GM23338 (cell line): ENCODE measurements at regions not wholly inside any gene's neighbourhood (a gene's known extent, or its start where the extent isn't known, plus 50 kb on each side); places are given as distances from the start of the nearest gene placed in this dataset.

Source experiments
- ATAC-seq: fragments of 200-7000 bp; cut with Tn5 transposase; 3 replicates; pipeline ENCODE4 v1.9.1; 2020
- DNase-seq: peaks from one replicate; pipeline ENCODE4 v3.0.0-alpha.2; 2015; ENCODE audit warnings: low spot score
- H2AFZ ChIP-seq: fragments of 200-600 bp; sonication (generic); 2 replicates; pipeline ENCODE4 v1.8.0; 2016; ENCODE audit warnings: antibody characterized with exemption, mild to moderate bottlenecking, moderate library complexity
- H3F3A ChIP-seq: fragments of 200-600 bp; sonication (generic); replicated peaks from 2 replicates; pipeline ENCODE4 v1.8.0; 2017; ENCODE audit warnings: antibody characterized with exemption, mixed run types, low read depth
- H3K27ac ChIP-seq: fragments of 200-600 bp; sonication (generic); 2 replicates; pipeline ENCODE4 v1.6.1; 2016; ENCODE audit warnings: low read depth
- H3K27me3 ChIP-seq: fragments of 200-600 bp; sonication (generic); 2 replicates; pipeline ENCODE4 v1.8.0; 2016; ENCODE audit warnings: mild to moderate bottlenecking, mixed run types, moderate library complexity; ENCODE audit not compliant: insufficient read depth
- H3K36me3 ChIP-seq: fragments of 200-600 bp; sonication (generic); 2 replicates; pipeline ENCODE4 v1.8.0; 2016; ENCODE audit warnings: mild to moderate bottlenecking; ENCODE audit not compliant: insufficient read depth
- H3K4me1 ChIP-seq: fragments of 200-600 bp; sonication (generic); 2 replicates; pipeline ENCODE4 v1.8.0; 2016; ENCODE audit warnings: mild to moderate bottlenecking, moderate library complexity; ENCODE audit not compliant: insufficient read depth
- H3K4me2 ChIP-seq: fragments of 200-600 bp; sonication (generic); 2 replicates; pipeline ENCODE4 v1.7.1; 2017; ENCODE audit warnings: mixed run types
- H3K4me3 ChIP-seq: fragments of 200-600 bp; sonication (generic); 2 replicates; pipeline ENCODE4 v1.6.1; 2016; ENCODE audit warnings: mixed run types
- H3K79me2 ChIP-seq: fragments of 200-600 bp; sonication (generic); replicated peaks from 2 replicates; pipeline ENCODE4 v1.8.0; 2017; ENCODE audit warnings: mild to moderate bottlenecking; ENCODE audit not compliant: insufficient read depth
- H3K9me2 ChIP-seq: fragments of 200-600 bp; sonication (generic); 2 replicates; pipeline ENCODE4 v1.8.0; 2017; ENCODE audit not compliant: insufficient read depth
- H4K20me1 ChIP-seq: fragments of 200-600 bp; sonication (generic); replicated peaks from 2 replicates; pipeline ENCODE4 v1.8.0; 2017; ENCODE audit warnings: mild to moderate bottlenecking; ENCODE audit not compliant: insufficient read depth
- H3K27ac Mint-ChIP-seq: 2 replicates; pipeline ENCODE4 v1.8.0; 2020; ENCODE audit warnings: inconsistent platforms, mild to moderate bottlenecking, moderate library complexity, mixed read lengths
- H3K27me3 Mint-ChIP-seq: 3 replicates; pipeline ENCODE4 v1.8.0; 2022; ENCODE audit warnings: low read depth, mild to moderate bottlenecking, moderate library complexity, mixed read lengths, inconsistent platforms; ENCODE audit not compliant: insufficient read depth, poor library complexity
- H3K36me3 Mint-ChIP-seq: 3 replicates; pipeline ENCODE4 v1.8.0; 2021; ENCODE audit warnings: low read depth, mild to moderate bottlenecking, inconsistent platforms, moderate library complexity, mixed read lengths
- H3K4me1 Mint-ChIP-seq: 3 replicates; pipeline ENCODE4 v1.8.0; 2020; ENCODE audit warnings: mild to moderate bottlenecking, inconsistent platforms, mixed read lengths
- H3K4me3 Mint-ChIP-seq: 3 replicates; pipeline ENCODE4 v1.8.0; 2021; ENCODE audit warnings: moderate library complexity, mild to moderate bottlenecking, inconsistent platforms, mixed read lengths
- H3K9me3 Mint-ChIP-seq: 3 replicates; pipeline ENCODE4 v1.8.0; 2020; ENCODE audit warnings: moderate library complexity, mild to moderate bottlenecking, inconsistent platforms, mixed read lengths
- CREB1 ChIP-seq: fragments of 250-450 bp; sonication (Bioruptor Pico); IDR thresholded peaks from 2 replicates; pipeline ENCODE4 v1.5.0; 2020; ENCODE audit warnings: low read depth, mild to moderate bottlenecking, moderate library complexity
- CTCF ChIP-seq, 2 experiments: fragments of 200-600 bp in 1 of 2; sonication (generic) in 1 of 2; conservative IDR thresholded peaks; 2 replicates each; pipeline versions ENCODE4 v1.5.1 to v1.6.1; 2016 to 2017; ENCODE audit warnings: antibody characterized with exemption in 2 of 2, low read depth in 2 of 2, mild to moderate bottlenecking in 2 of 2, moderate library complexity in 1 of 2
- ETS1 ChIP-seq: IDR thresholded peaks from 2 replicates; pipeline ENCODE4 v1.6.1; 2016; ENCODE audit warnings: antibody characterized with exemption
- EZH2 ChIP-seq: fragments of 200-600 bp; sonication (generic); IDR thresholded peaks from one replicate; pipeline ENCODE4 v1.8.0; 2017; ENCODE audit warnings: antibody characterized with exemption, mild to moderate bottlenecking, low read depth; ENCODE audit not compliant: unreplicated experiment
- EZH2phosphoT487 ChIP-seq: fragments of 200-600 bp; sonication (generic); IDR thresholded peaks from one replicate; pipeline ENCODE4 v1.8.1; 2018; ENCODE audit warnings: antibody characterized with exemption; ENCODE audit not compliant: unreplicated experiment
- JUNB ChIP-seq: IDR thresholded peaks from one replicate; pipeline ENCODE4 v1.6.1; 2016; ENCODE audit warnings: antibody characterized with exemption; ENCODE audit not compliant: unreplicated experiment
- NANOG ChIP-seq: IDR thresholded peaks from 2 replicates; pipeline ENCODE4 v1.6.1; 2016; ENCODE audit warnings: antibody characterized with exemption, borderline replicate concordance
- POLR2AphosphoS5 ChIP-seq: IDR thresholded peaks from 2 replicates; pipeline ENCODE4 v1.6.1; 2016; ENCODE audit warnings: antibody characterized with exemption, low read depth
- REST ChIP-seq: IDR thresholded peaks from one replicate; pipeline ENCODE4 v1.6.1; 2018; ENCODE audit warnings: antibody characterized with exemption; ENCODE audit not compliant: unreplicated experiment
- STAT1 ChIP-seq: IDR thresholded peaks from one replicate; pipeline ENCODE4 v1.6.1; 2016; ENCODE audit warnings: antibody characterized with exemption; ENCODE audit not compliant: unreplicated experiment
- ZNF114 ChIP-seq: fragments of 250-450 bp; sonication (Bioruptor Pico); IDR thresholded peaks from 2 replicates; pipeline ENCODE4 v1.5.0; 2020; ENCODE audit warnings: mild to moderate bottlenecking, moderate library complexity
- ZNF331 ChIP-seq: fragments of 250-450 bp; sonication (Bioruptor Pico); IDR thresholded peaks from 2 replicates; pipeline ENCODE4 v1.5.0; 2020; ENCODE audit warnings: low read depth, mild to moderate bottlenecking, moderate library complexity
- ZNF462 ChIP-seq: fragments of 250-450 bp; sonication (Bioruptor Pico); IDR thresholded peaks from 2 replicates; pipeline ENCODE4 v1.5.0; 2020; ENCODE audit warnings: mild to moderate bottlenecking, moderate library complexity

- Mint-ChIP-seq H3K27ac (no peak overlapping the region), H3K4me3 (no peak overlapping the region), H3K9me3 (no peaks in the 10 kb centered on the region), H3K27me3 (no peaks in the 10 kb centered on the region), H3K4me1 (no peaks in the 10 kb centered on the region), H3K36me3 (no peaks in the 10 kb centered on the region)
- no peaks in the 10 kb centered on the region for H4K20me1 ChIP-seq
- peak; percentile 6 for DNase-seq
- ATAC-seq = no peak
- H3K4me3 ChIP-seq = no peak overlapping the region
- H3K4me1 ChIP-seq = no peaks in the 10 kb centered on the region
- no peak overlapping the region for H2AFZ ChIP-seq
- no peaks in the 10 kb centered on the region for H3K27me3 ChIP-seq
- no peaks in the 10 kb centered on the region for H3K79me2 ChIP-seq
- H3K36me3 ChIP-seq = no peaks in the 10 kb centered on the region
- H3K9me2 ChIP-seq = 0 out of 2 replicates have a peak, but pooled peaks cover 3% of the 10 kb centered on the region
- H3K4me2 ChIP-seq = no peak overlapping the region
- H3F3A ChIP-seq = no peaks in the 10 kb centered on the region
- H3K27ac ChIP-seq = no peak overlapping the region
- TF ChIP-seq REST (no peak), POLR2AphosphoS5 (no peak), EZH2 (no peak), ZNF331 (no peak), EZH2phosphoT487 (no peak), CREB1 (no peak), NANOG (no peak), JUNB (no peak), ZNF462 (CRISPR knock-in tag) (no peak), STAT1 (no peak), ZNF114 (no peak), ETS1 (no peak), CTCF (conservative IDR thresholded peaks at IDR 0.05; ENCODE audit: low read depth in 2 of 2) (no peak)
These were observed 273.3 kb downstream of the DUSP10 start for GRCh38 chr1:221468546-221468945.
